HG03175 (cell line): ENCODE measurements at regions not wholly inside any gene's neighbourhood (a gene's known extent, or its start where the extent isn't known, plus 50 kb on each side); places are given as distances from the start of the nearest gene placed in this dataset.

Experiments
- ATAC-seq: cut with Tn5 transposase; IDR thresholded peaks from one replicate; pipeline ENCODE4 v1.9.1; 2021; ENCODE audit warnings: mild to moderate bottlenecking, moderate library complexity; ENCODE audit not compliant: unreplicated experiment

GRCh38 chr11:116563028-116563711 is 209.6 kb downstream of the BUD13 start:
- no peak for ATAC-seq

DNA sequence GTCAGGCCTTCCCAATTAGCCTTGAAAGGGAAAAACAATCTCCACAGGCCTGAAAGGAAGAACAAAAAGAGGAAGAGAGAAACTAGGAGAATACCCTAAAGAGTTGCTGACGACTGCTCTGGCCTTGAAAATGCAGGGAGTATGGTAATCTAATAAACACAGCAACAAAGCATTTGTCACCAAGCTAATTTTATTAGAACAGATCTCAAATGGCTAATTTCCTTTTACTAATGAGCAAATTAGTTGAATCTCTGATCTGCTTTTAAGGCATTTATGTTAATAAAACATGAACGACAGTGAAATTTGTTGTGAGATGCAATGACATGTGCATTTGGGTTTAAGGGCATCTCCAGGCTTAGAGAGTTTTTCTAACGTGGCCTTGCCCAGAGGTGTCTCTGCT is 212.2 kb downstream of the BUD13 start:
- no peak for ATAC-seq

GRCh38 chr11:116558504-116559211 is 214.1 kb downstream of the BUD13 start:
- no peak for ATAC-seq

- no peak for ATAC-seq
Observed at GRCh38 chr11:116557282-116557681, 215.5 kb downstream of the BUD13 start.

GRCh38 chr11:116556483-116556882 is 216.3 kb downstream of the BUD13 start:
- ATAC-seq: no peak

- no peak for ATAC-seq
Observed at GRCh38 chr11:116553482-116553881, 219.3 kb downstream of the BUD13 start.

GRCh38 chr11:116551576-116551975 is 221.2 kb downstream of the BUD13 start:
- no peak for ATAC-seq

GRCh38 chr11:116548256-116548655 is 224.5 kb downstream of the BUD13 start:
- no peak for ATAC-seq

GRCh38 chr11:116547571-116547970 is 225.2 kb downstream of the BUD13 start:
- no peak for ATAC-seq

- no peak for ATAC-seq
Observed at GRCh38 chr11:116545912-116546311, 226.9 kb downstream of the BUD13 start.

GRCh38 chr11:116544721-116545120 is 228.1 kb downstream of the BUD13 start:
- no peak for ATAC-seq

- ATAC-seq: no peak
Observed at GRCh38 chr11:116543911-116544475, 228.8 kb downstream of the BUD13 start.

- no peak for ATAC-seq
Observed at GRCh38 chr11:116543099-116543498, 229.7 kb downstream of the BUD13 start.

DNA sequence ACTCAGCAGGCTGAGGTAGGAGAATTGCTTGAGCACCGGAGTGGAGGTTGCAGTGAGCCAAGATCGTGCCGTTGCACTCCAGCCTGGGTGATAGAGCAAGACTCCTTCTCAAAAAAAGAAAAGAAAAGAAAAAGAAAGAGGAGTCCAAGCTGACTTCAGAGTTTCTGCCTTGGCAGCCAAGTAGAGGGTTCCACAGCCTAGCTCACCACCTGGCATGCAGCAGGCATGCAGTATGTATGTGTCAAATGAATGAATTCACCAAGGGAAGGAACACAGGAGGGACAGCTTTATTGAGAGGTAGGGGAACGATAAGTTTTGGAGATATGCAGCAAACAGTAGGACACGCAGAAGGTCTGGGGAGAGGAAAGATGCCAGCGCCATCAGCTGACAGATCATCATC is 230.4 kb downstream of the BUD13 start:
- no peak for ATAC-seq

- ATAC-seq: no peak
Observed at GRCh38 chr11:116541460-116541859, 231.3 kb downstream of the BUD13 start.

- no peak for ATAC-seq
Observed at GRCh38 chr11:116540645-116541304, 232.0 kb downstream of the BUD13 start.

DNA sequence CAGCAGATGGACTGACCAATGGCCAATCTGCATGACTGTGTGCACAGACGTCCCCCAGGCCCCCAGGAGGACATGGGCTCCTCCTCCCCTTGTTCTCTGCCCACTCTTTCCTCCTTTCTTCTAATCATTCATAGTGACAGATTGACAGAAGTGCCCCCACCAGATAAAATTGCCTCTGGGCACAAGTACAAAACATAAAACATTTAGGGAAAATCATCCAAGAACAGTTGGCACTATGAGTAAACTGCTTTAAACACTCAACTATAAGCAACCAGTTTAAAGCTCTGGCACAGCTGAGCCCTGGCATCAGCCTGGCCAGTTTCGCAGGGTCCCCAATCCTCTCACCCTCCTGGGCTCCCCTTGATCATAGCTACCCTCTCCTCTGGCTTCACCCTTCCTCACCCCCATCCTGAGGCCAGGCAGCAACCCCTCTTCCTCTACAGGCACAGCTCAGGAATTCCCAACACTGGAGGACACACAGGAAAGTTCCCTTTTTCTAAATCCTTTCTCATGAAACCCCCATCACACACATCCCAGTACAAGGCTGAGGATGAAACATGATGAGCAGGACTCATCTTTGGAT is 232.9 kb downstream of the BUD13 start:
- ATAC-seq: no peak

- no peak for ATAC-seq
Observed at GRCh38 chr11:116539211-116539610, 233.6 kb downstream of the BUD13 start.

- no peak for ATAC-seq
Observed at GRCh38 chr11:116538677-116539076, 234.1 kb downstream of the BUD13 start.

DNA sequence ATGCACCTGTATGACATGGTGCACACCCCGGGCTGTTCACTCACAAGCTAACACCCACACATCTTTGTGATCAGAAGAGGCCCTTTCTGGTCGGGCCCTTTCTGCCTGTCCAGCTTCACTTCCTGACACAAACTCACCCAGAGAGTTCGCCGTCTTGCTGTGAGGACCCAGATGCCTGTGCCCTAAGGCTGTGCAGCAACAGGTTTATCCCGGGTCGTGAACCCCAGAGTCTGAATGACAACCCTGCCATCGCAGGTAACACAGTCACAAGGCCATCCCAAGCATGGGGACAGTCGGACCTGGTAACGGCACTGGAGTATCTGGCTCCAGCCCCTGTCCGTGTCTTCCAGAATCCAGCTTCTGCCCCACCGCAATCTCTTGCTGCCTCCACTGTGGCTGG is 235.1 kb downstream of the BUD13 start:
- no peak for ATAC-seq

DNA sequence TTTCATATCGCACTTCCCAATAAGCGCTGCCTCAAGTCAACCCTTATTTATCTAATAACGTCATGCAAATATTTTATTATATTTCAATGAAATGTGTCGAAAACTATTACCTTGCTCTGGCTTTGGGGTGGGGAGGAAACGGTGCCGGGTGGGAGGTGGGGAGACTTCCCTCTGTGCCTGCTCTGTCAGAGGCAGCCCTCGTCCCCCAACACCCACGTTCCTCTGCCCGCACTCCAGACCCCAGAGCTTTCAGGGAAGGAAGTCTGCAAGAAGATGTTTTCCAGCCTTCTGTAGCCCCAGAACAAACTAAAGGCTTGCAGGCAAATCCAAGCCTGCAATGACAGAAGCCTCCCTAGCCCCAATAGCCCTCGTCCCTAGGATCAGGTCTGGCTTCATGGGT is 235.7 kb downstream of the BUD13 start:
- no peak for ATAC-seq
